PC-3 (cell line): ENCODE measurements at regions not wholly inside any gene's neighbourhood (a gene's known extent, or its start where the extent isn't known, plus 50 kb on each side); places are given as distances from the start of the nearest gene placed in this dataset.

Experiments used
- ATAC-seq: fragments of 200-7000 bp; cut with Tn5 transposase; 2 replicates; pipeline ENCODE4 v1.9.1; 2020; ENCODE audit warnings: mild to moderate bottlenecking, moderate library complexity
- BruUV-seq: library from RNA; stranded (reverse); fragments of 400-500 nt; replicated peaks from 2 replicates; lab custom pipeline; 2021; lab: Mats Ljungman, UMichigan
- CTCF ChIA-PET: fragments of 300-600 bp; sonication (Branson Sonifier 250); formaldehyde crosslinking; loops from one replicate; lab custom pipeline; 2022; ENCODE audit warnings: antibody characterized with exemption; lab: Charles Lee
- POLR2A ChIA-PET: fragments of 300-600 bp; sonication (Branson Sonifier 250); formaldehyde crosslinking; loops from one replicate; lab custom pipeline; 2022; ENCODE audit warnings: antibody characterized with exemption; ENCODE audit not compliant: unreplicated experiment; lab: Charles Lee
- DNase-seq: peaks from one replicate; pipeline ENCODE4 v3.0.0-alpha.2; 2015
- H2AFZ ChIP-seq: fragments of 300-600 bp; sonication (generic); 2 replicates; pipeline ENCODE4 v1.6.0; 2016; ENCODE audit warnings: antibody characterized with exemption, low read length
- H3F3A ChIP-seq: fragments of 300-600 bp; sonication (generic); one replicate; pipeline ENCODE4 v1.6.0; 2017; ENCODE audit warnings: antibody characterized with exemption, low read length, control low read depth, mild to moderate bottlenecking; ENCODE audit not compliant: unreplicated experiment
- H3K27ac ChIP-seq: fragments of 300-600 bp; sonication (generic); 2 replicates; pipeline ENCODE4 v1.5.1; 2016; ENCODE audit warnings: mild to moderate bottlenecking, low read length
- H3K27me3 ChIP-seq: fragments of 300-600 bp; sonication (generic); 2 replicates; pipeline ENCODE4 v1.6.1; 2016; ENCODE audit warnings: low read length, mixed read lengths
- H3K36me3 ChIP-seq: fragments of 300-600 bp; sonication (generic); 2 replicates; pipeline ENCODE4 v1.6.1; 2016; ENCODE audit warnings: low read depth, mixed run types, low read length, mixed read lengths
- H3K4me1 ChIP-seq: fragments of 300-600 bp; sonication (generic); 2 replicates; pipeline ENCODE4 v1.5.1; 2016; ENCODE audit warnings: low read length; ENCODE audit not compliant: insufficient read depth
- H3K4me2 ChIP-seq: fragments of 300-600 bp; sonication (generic); 2 replicates; pipeline ENCODE4 v1.6.0; 2016; ENCODE audit warnings: low read length
- H3K4me3 ChIP-seq: fragments of 300-600 bp; sonication (generic); 2 replicates; pipeline ENCODE4 v1.5.1; 2016; ENCODE audit warnings: mild to moderate bottlenecking, low read length, mixed read lengths
- H3K79me2 ChIP-seq: fragments of 300-600 bp; sonication (generic); 2 replicates; pipeline ENCODE4 v1.6.1; 2017; ENCODE audit warnings: low read length, mixed read lengths
- H3K9ac ChIP-seq: fragments of 300-600 bp; sonication (generic); 2 replicates; pipeline ENCODE4 v1.6.0; 2016; ENCODE audit warnings: mild to moderate bottlenecking, low read length
- H3K9me2 ChIP-seq: fragments of 300-600 bp; sonication (generic); replicated peaks from 2 replicates; pipeline ENCODE4 v1.6.1; 2016; ENCODE audit warnings: mixed run types, low read length, mixed read lengths
- H3K9me3 ChIP-seq: fragments of 300-600 bp; sonication (generic); 2 replicates; pipeline ENCODE4 v1.6.1; 2016; ENCODE audit warnings: low read length, mixed read lengths
- H4K20me1 ChIP-seq: fragments of 300-600 bp; sonication (generic); 2 replicates; pipeline ENCODE4 v1.6.1; 2016; ENCODE audit warnings: low read length, mixed read lengths
- CTCF ChIP-seq: fragments of 300-600 bp; sonication (generic); conservative IDR thresholded peaks from 2 replicates; pipeline ENCODE4 v1.5.1; 2017; ENCODE audit warnings: antibody characterized with exemption, low read depth, mild to moderate bottlenecking, low read length
- EZH2 ChIP-seq: fragments of 300-600 bp; sonication (generic); IDR thresholded peaks from one replicate; pipeline ENCODE4 v1.6.1; 2017; ENCODE audit warnings: antibody characterized with exemption, mild to moderate bottlenecking, low read length; ENCODE audit not compliant: unreplicated experiment
- EZH2phosphoT487 ChIP-seq: fragments of 300-600 bp; sonication (generic); IDR thresholded peaks from 2 replicates; pipeline ENCODE4 v1.6.1; 2018; ENCODE audit warnings: mild to moderate bottlenecking, antibody characterized with exemption, low read length, borderline replicate concordance
- intact Hi-C: fragments of 100-400 bp; cut with micrococcal nuclease; formaldehyde crosslinking; loops from 2 replicates; pipeline ENCODE4 v1.9.0; 2023

- no peaks in the 10 kb centered on the region for H4K20me1 ChIP-seq
- H3K79me2 ChIP-seq = no peaks in the 10 kb centered on the region
- DNase-seq = no peak
- H3K27ac ChIP-seq = no peak overlapping the region
- no TSS peak for BruUV-seq
- TF ChIP-seq CTCF (no peak), EZH2 (no peak), EZH2phosphoT487 (no peak)
- H3K9me3 ChIP-seq = no peaks in the 10 kb centered on the region
- H3K36me3 ChIP-seq = no peaks in the 10 kb centered on the region
- intact Hi-C loops = no loop called here
- no peak for ATAC-seq
- POLR2A ChIA-PET = no interaction called here
- no peak overlapping the region for H2AFZ ChIP-seq
- peaks cover 45% of the 10 kb centered on the region for H3K27me3 ChIP-seq
- no peaks in the 10 kb centered on the region for H3F3A ChIP-seq
- CTCF ChIA-PET = no interaction called here
- H3K9me2 ChIP-seq = no peaks in the 10 kb centered on the region
- H3K4me2 ChIP-seq = no peak overlapping the region
- H3K4me1 ChIP-seq = no peaks in the 10 kb centered on the region
- no peak overlapping the region for H3K4me3 ChIP-seq
- H3K9ac ChIP-seq = no peak overlapping the region
Measured at GRCh38 chr18:75880266-75880665, 452.8 kb upstream of the SMIM21 start.

DNA sequence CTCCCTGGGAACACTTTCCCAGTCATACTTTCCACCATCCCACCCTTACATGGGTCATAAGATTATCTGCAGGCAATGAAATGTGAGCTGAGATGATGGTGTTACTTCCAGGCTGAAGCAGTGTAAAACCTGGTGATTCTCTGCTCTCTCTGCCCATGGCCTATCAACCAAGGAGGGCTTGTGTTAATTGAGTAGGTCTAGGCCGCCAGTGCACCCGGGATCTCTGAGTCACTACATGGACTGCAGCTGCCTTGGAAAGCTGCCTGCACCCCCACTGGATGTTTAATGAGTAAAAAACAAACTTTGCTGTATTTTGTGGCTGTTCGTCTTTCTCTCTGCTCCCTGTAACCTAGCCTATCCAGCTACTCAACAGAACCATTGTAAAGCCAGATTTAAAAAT, 451.7 kb upstream of the SMIM21 start:
- peaks cover 41% of the 10 kb centered on the region for H3K27me3 ChIP-seq
- H3K9me2 ChIP-seq = no peaks in the 10 kb centered on the region
- ChIA-PET POLR2A (no interaction called here), CTCF (no interaction called here)
- H3K9me3 ChIP-seq = no peaks in the 10 kb centered on the region
- no peak overlapping the region for H3K9ac ChIP-seq
- H3K4me1 ChIP-seq = no peaks in the 10 kb centered on the region
- no peaks in the 10 kb centered on the region for H3F3A ChIP-seq
- no peaks in the 10 kb centered on the region for H4K20me1 ChIP-seq
- no peaks in the 10 kb centered on the region for H3K36me3 ChIP-seq
- TF ChIP-seq CTCF = no peak
- no peak for TF ChIP-seq EZH2phosphoT487
- no peak for TF ChIP-seq EZH2
- DNase-seq (no peak), ATAC-seq (no peak)
- intact Hi-C loops = no loop called here
- no peak overlapping the region for H2AFZ ChIP-seq
- no peaks in the 10 kb centered on the region for H3K79me2 ChIP-seq
- H3K4me2 ChIP-seq = no peak overlapping the region
- BruUV-seq = no TSS peak
- H3K4me3 ChIP-seq = no peak overlapping the region
- H3K27ac ChIP-seq = no peak overlapping the region

- POLR2A ChIA-PET = no interaction called here
Measured at GRCh38 chr18:75875559-75875958, 448.1 kb upstream of the SMIM21 start.

More at GRCh38 chr18:75875559-75875958, 448.1 kb upstream of the SMIM21 start:
- Histone ChIP-seq H3K4me2 (no peak overlapping the region), H3K9me3 (no peaks in the 10 kb centered on the region), H3K36me3 (no peaks in the 10 kb centered on the region), H3K4me3 (no peak overlapping the region), H3K4me1 (no peaks in the 10 kb centered on the region), H3K9ac (no peak overlapping the region), H3F3A (no peaks in the 10 kb centered on the region), H3K27me3 (peaks cover 54% of the 10 kb centered on the region), H2AFZ (no peak overlapping the region), H3K9me2 (no peaks in the 10 kb centered on the region), H3K27ac (no peak overlapping the region), H4K20me1 (no peaks in the 10 kb centered on the region), H3K79me2 (no peaks in the 10 kb centered on the region)
- intact Hi-C loops = no loop called here
- CTCF ChIA-PET = no interaction called here
- no peak for TF ChIP-seq EZH2phosphoT487
- no peak for TF ChIP-seq EZH2
- TF ChIP-seq CTCF = no peak
- BruUV-seq = no TSS peak
- ATAC-seq = no peak
- no peak for DNase-seq
